SU-DHL-6 (cell line): ENCODE measurements at regions not wholly inside any gene's neighbourhood (a gene's known extent, or its start where the extent isn't known, plus 50 kb on each side); places are given as distances from the start of the nearest gene placed in this dataset.
"Not testable (repeated sequence)": the region's sequence is repeated elsewhere in the genome, so short reads cannot be mapped to it uniquely, and the experiment has no call there.

Experiments used
- CTCF ChIP-seq: fragments of 200-600 bp; sonication (generic); IDR thresholded peaks from one replicate; pipeline ENCODE4 v1.5.1; 2017; ENCODE audit warnings: antibody characterized with exemption, mild to moderate bottlenecking, low read length, moderate library complexity; ENCODE audit not compliant: insufficient read depth, poor library complexity, severe bottlenecking
- EZH2phosphoT487 ChIP-seq: fragments of 200-600 bp; sonication (generic), shearing (Covaris generic); conservative IDR thresholded peaks from 2 replicates; pipeline ENCODE4 v1.6.1; 2018; ENCODE audit warnings: mild to moderate bottlenecking, antibody characterized with exemption, low read length, moderate library complexity, mixed read lengths

GRCh38 chr16:88142056-88142935, 191.1 kb downstream of the BANP start:
- TF ChIP-seq CTCF, EZH2phosphoT487: not testable (repeated sequence)
